SK-N-SH treated with all-trans-retinoic acid at 6 μM for 48 hours (cell line): ENCODE measurements at regions not wholly inside any gene's neighbourhood (a gene's known extent, or its start where the extent isn't known, plus 50 kb on each side); places are given as distances from the start of the nearest gene placed in this dataset.

Source experiments
- ZFP3 ChIP-seq: fragments of 250-450 bp; sonication (Bioruptor Pico); IDR thresholded peaks from 2 replicates; pipeline ENCODE4 v1.5.0; 2020; ENCODE audit warnings: mild to moderate bottlenecking, moderate library complexity
- ZNF565 ChIP-seq: fragments of 450-650 bp; formaldehyde crosslinking; conservative IDR thresholded peaks from 2 replicates; pipeline ENCODE4 v1.5.0; 2020; ENCODE audit warnings: low read depth, mild to moderate bottlenecking, moderate library complexity
- TF ChIP-seq, protein P1 (sequence below): fragments of 250-450 bp; sonication (Bioruptor Pico); IDR thresholded peaks from 2 replicates; pipeline ENCODE4 v1.5.1; 2020; ENCODE audit warnings: low read depth, mild to moderate bottlenecking, moderate library complexity
- TF ChIP-seq, protein P2 (sequence below): fragments of 250-450 bp; sonication (Bioruptor Pico); IDR thresholded peaks from 2 replicates; pipeline ENCODE4 v1.5.0; 2020; ENCODE audit warnings: mild to moderate bottlenecking, moderate library complexity
- TF ChIP-seq, protein P3 (sequence below): fragments of 250-450 bp; sonication (Bioruptor Pico); IDR thresholded peaks from 2 replicates; pipeline ENCODE4 v1.8.0; 2021; ENCODE audit warnings: low read depth, mild to moderate bottlenecking, moderate library complexity, borderline replicate concordance
- TF ChIP-seq, protein P4 (sequence below): fragments of 250-450 bp; sonication (Bioruptor Pico); IDR thresholded peaks from 2 replicates; pipeline ENCODE4 v1.5.1; 2021; ENCODE audit warnings: mild to moderate bottlenecking, moderate library complexity
- TF ChIP-seq, protein P5 (sequence below): fragments of 250-450 bp; sonication (Bioruptor Pico); IDR thresholded peaks from 2 replicates; pipeline ENCODE4 v1.8.0; 2020; ENCODE audit warnings: mild to moderate bottlenecking, moderate library complexity, borderline replicate concordance

DNA sequence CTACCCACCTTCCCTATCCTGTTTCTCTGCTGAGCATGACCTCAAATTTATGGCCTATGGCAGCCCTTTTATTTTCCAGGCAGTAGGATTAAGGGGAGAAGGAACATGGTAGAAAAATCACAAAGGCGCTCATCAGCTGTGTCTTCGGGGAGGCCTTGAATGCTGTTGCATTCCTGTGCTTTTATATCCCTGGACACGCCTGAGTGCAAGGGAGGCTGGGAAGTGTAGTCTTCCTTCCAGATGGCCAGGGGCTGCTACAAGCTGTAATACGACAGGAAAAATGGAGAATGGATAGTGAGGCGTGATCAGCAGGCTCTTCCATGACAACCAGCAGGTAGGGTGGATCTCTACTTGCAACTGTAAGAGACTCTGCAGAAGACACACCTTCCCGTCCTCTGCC, 210.9 kb upstream of the GGTLC1 start:
- TF ChIP-seq, protein P1, sequence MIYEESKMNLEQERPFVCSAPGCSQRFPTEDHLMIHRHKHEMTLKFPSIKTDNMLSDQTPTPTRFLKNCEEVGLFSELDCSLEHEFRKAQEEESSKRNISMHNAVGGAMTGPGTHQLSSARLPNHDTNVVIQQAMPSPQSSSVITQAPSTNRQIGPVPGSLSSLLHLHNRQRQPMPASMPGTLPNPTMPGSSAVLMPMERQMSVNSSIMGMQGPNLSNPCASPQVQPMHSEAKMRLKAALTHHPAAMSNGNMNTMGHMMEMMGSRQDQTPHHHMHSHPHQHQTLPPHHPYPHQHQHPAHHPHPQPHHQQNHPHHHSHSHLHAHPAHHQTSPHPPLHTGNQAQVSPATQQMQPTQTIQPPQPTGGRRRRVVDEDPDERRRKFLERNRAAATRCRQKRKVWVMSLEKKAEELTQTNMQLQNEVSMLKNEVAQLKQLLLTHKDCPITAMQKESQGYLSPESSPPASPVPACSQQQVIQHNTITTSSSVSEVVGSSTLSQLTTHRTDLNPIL (CRISPR knock-in tag) = no peak
- TF ChIP-seq ZNF565 (CRISPR knock-in tag) = no peak
- TF ChIP-seq, protein P2, sequence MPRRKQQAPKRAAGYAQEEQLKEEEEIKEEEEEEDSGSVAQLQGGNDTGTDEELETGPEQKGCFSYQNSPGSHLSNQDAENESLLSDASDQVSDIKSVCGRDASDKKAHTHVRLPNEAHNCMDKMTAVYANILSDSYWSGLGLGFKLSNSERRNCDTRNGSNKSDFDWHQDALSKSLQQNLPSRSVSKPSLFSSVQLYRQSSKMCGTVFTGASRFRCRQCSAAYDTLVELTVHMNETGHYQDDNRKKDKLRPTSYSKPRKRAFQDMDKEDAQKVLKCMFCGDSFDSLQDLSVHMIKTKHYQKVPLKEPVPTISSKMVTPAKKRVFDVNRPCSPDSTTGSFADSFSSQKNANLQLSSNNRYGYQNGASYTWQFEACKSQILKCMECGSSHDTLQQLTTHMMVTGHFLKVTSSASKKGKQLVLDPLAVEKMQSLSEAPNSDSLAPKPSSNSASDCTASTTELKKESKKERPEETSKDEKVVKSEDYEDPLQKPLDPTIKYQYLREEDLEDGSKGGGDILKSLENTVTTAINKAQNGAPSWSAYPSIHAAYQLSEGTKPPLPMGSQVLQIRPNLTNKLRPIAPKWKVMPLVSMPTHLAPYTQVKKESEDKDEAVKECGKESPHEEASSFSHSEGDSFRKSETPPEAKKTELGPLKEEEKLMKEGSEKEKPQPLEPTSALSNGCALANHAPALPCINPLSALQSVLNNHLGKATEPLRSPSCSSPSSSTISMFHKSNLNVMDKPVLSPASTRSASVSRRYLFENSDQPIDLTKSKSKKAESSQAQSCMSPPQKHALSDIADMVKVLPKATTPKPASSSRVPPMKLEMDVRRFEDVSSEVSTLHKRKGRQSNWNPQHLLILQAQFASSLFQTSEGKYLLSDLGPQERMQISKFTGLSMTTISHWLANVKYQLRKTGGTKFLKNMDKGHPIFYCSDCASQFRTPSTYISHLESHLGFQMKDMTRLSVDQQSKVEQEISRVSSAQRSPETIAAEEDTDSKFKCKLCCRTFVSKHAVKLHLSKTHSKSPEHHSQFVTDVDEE (CRISPR knock-in tag) = no peak
- TF ChIP-seq, protein P3, sequence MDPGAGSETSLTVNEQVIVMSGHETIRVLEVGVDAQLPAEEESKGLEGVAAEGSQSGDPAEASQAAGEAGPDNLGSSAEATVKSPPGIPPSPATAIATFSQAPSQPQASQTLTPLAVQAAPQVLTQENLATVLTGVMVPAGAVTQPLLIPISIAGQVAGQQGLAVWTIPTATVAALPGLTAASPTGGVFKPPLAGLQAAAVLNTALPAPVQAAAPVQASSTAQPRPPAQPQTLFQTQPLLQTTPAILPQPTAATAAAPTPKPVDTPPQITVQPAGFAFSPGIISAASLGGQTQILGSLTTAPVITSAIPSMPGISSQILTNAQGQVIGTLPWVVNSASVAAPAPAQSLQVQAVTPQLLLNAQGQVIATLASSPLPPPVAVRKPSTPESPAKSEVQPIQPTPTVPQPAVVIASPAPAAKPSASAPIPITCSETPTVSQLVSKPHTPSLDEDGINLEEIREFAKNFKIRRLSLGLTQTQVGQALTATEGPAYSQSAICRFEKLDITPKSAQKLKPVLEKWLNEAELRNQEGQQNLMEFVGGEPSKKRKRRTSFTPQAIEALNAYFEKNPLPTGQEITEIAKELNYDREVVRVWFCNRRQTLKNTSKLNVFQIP = no peak
- TF ChIP-seq, protein P4, sequence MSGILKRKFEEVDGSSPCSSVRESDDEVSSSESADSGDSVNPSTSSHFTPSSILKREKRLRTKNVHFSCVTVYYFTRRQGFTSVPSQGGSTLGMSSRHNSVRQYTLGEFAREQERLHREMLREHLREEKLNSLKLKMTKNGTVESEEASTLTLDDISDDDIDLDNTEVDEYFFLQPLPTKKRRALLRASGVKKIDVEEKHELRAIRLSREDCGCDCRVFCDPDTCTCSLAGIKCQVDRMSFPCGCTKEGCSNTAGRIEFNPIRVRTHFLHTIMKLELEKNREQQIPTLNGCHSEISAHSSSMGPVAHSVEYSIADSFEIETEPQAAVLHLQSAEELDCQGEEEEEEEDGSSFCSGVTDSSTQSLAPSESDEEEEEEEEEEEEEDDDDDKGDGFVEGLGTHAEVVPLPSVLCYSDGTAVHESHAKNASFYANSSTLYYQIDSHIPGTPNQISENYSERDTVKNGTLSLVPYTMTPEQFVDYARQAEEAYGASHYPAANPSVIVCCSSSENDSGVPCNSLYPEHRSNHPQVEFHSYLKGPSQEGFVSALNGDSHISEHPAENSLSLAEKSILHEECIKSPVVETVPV (CRISPR knock-in tag) = no peak
- TF ChIP-seq ZFP3 (CRISPR knock-in tag) = no peak
- TF ChIP-seq, protein P5, sequence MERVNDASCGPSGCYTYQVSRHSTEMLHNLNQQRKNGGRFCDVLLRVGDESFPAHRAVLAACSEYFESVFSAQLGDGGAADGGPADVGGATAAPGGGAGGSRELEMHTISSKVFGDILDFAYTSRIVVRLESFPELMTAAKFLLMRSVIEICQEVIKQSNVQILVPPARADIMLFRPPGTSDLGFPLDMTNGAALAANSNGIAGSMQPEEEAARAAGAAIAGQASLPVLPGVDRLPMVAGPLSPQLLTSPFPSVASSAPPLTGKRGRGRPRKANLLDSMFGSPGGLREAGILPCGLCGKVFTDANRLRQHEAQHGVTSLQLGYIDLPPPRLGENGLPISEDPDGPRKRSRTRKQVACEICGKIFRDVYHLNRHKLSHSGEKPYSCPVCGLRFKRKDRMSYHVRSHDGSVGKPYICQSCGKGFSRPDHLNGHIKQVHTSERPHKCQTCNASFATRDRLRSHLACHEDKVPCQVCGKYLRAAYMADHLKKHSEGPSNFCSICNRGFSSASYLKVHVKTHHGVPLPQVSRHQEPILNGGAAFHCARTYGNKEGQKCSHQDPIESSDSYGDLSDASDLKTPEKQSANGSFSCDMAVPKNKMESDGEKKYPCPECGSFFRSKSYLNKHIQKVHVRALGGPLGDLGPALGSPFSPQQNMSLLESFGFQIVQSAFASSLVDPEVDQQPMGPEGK (CRISPR knock-in tag) = no peak
